Muscle of leg (tissue), 3 donors: ENCODE measurements at regions not wholly inside any gene's neighbourhood (a gene's known extent, or its start where the extent isn't known, plus 50 kb on each side); places are given as distances from the start of the nearest gene placed in this dataset.
A peak's percentile ranks its signal among the peaks of the same experiment; 100 is the strongest.

Experiments
- DNase-seq: peaks from one replicate; pipeline ENCODE4 v3.0.0; 2013
- H3K27ac ChIP-seq: one replicate; pipeline ENCODE4 v1.5.1; 2013; ENCODE audit warnings: mild to moderate bottlenecking, low read length, control low read depth
- H3K27me3 ChIP-seq: one replicate; pipeline ENCODE4 v1.6.1; 2013; ENCODE audit warnings: low read length; ENCODE audit not compliant: control insufficient read depth, insufficient read depth
- H3K36me3 ChIP-seq: one replicate; pipeline ENCODE4 v1.6.1; 2013; ENCODE audit warnings: low read length; ENCODE audit not compliant: control insufficient read depth, insufficient read depth
- H3K4me1 ChIP-seq: one replicate; pipeline ENCODE4 v1.6.1; 2013; ENCODE audit warnings: low read length; ENCODE audit not compliant: control insufficient read depth, insufficient read depth
- H3K4me3 ChIP-seq: one replicate; pipeline ENCODE4 v1.5.1; 2013; ENCODE audit warnings: low read length, control low read depth
- H3K9me3 ChIP-seq: replicated peaks from 2 replicates; pipeline ENCODE4 v1.6.1; 2013; ENCODE audit warnings: low read depth, low read length; ENCODE audit not compliant: control insufficient read depth
- WGBS: methylation state at CpG from one replicate; pipeline ENCODE4 v1.1.5; 2013; ENCODE audit warnings: missing lambda C conversion rate; ENCODE audit not compliant: insufficient coverage; 5-methylcytosine and 5-hydroxymethylcytosine counted together

GRCh38 chr9:85248514-85249312 lies 493.0 kb downstream of the AGTPBP1 start:
- Histone ChIP-seq H3K9me3 (no peaks in the 10 kb centered on the region), H3K4me1 (no peaks in the 10 kb centered on the region), H3K27me3 (no peaks in the 10 kb centered on the region), H3K4me3 (no peak overlapping the region), H3K27ac (no peak overlapping the region), H3K36me3 (no peaks in the 10 kb centered on the region)
- DNase-seq, result peak; percentile 59
- no CpG with 5 or more reads among the region's 2 CpGs for WGBS

- Histone ChIP-seq H3K27ac (no peak overlapping the region), H3K4me3 (no peak overlapping the region), H3K9me3 (no peaks in the 10 kb centered on the region), H3K4me1 (no peaks in the 10 kb centered on the region), H3K36me3 (no peaks in the 10 kb centered on the region), H3K27me3 (no peaks in the 10 kb centered on the region)
- 74% methylated on average over 6 of the region's 7 CpGs for WGBS
- no peak for DNase-seq
Measured at GRCh38 chr9:85246541-85246940, 495.2 kb downstream of the AGTPBP1 start.

- Histone ChIP-seq H3K27ac (no peak overlapping the region), H3K9me3 (peaks cover 2% of the 10 kb centered on the region), H3K4me3 (no peak overlapping the region), H3K27me3 (no peaks in the 10 kb centered on the region), H3K36me3 (no peaks in the 10 kb centered on the region), H3K4me1 (no peaks in the 10 kb centered on the region)
- WGBS, result no CpG with 5 or more reads among the region's 5 CpGs
- DNase-seq, result no peak
Measured at GRCh38 chr9:85244856-85245255, 496.9 kb downstream of the AGTPBP1 start.

GRCh38 chr9:85243977-85244376 lies 497.8 kb downstream of the AGTPBP1 start:
- no peak for DNase-seq
- no peak overlapping the region for H3K4me3 ChIP-seq
- WGBS, result 86% methylated on average over 2 of the region's 3 CpGs
- H3K4me1 ChIP-seq, result no peaks in the 10 kb centered on the region
- H3K27me3 ChIP-seq, result no peaks in the 10 kb centered on the region
- no peaks in the 10 kb centered on the region for H3K36me3 ChIP-seq
- H3K9me3 ChIP-seq, result peaks cover 2% of the 10 kb centered on the region
- H3K27ac ChIP-seq, result no peak overlapping the region

- no peak overlapping the region for H3K4me3 ChIP-seq
- H3K36me3 ChIP-seq, result no peaks in the 10 kb centered on the region
- 43% methylated on average over 1 of the region's 1 CpG for WGBS
Measured at GRCh38 chr9:85237478-85237877, 504.3 kb downstream of the AGTPBP1 start.

GRCh38 chr9:85230081-85230480 lies 511.7 kb downstream of the AGTPBP1 start:
- peaks cover 4% of the 10 kb centered on the region for H3K4me1 ChIP-seq
- H3K27me3 ChIP-seq, result no peaks in the 10 kb centered on the region
- no peaks in the 10 kb centered on the region for H3K9me3 ChIP-seq
- no peak overlapping the region for H3K4me3 ChIP-seq
- DNase-seq, result no peak
- no peaks in the 10 kb centered on the region for H3K36me3 ChIP-seq
- H3K27ac ChIP-seq, result no peak overlapping the region
- WGBS, result 87% methylated on average over 3 of the region's 4 CpGs

More at GRCh38 chr9:85237478-85237877, 504.3 kb downstream of the AGTPBP1 start:
- H3K4me1 ChIP-seq, result no peaks in the 10 kb centered on the region
- no peak for DNase-seq
- no peaks in the 10 kb centered on the region for H3K27me3 ChIP-seq
- H3K27ac ChIP-seq, result no peak overlapping the region
- peaks cover 2% of the 10 kb centered on the region for H3K9me3 ChIP-seq

- WGBS, result 56% methylated on average over 3 of the region's 9 CpGs
Measured at GRCh38 chr9:85228111-85228855, 513.5 kb downstream of the AGTPBP1 start.

GRCh38 chr9:85225180-85225579 lies 516.6 kb downstream of the AGTPBP1 start:
- H3K36me3 ChIP-seq, result no peaks in the 10 kb centered on the region
- H3K27ac ChIP-seq, result no peak overlapping the region
- peaks cover 4% of the 10 kb centered on the region for H3K4me1 ChIP-seq
- no CpG with 5 or more reads among the region's 2 CpGs for WGBS
- no peaks in the 10 kb centered on the region for H3K9me3 ChIP-seq
- H3K4me3 ChIP-seq, result no peak overlapping the region
- no peaks in the 10 kb centered on the region for H3K27me3 ChIP-seq
- no peak for DNase-seq

More at GRCh38 chr9:85228111-85228855, 513.5 kb downstream of the AGTPBP1 start:
- DNase-seq, result peak; percentile 72
- Histone ChIP-seq H3K36me3 (no peaks in the 10 kb centered on the region), H3K4me3 (no peak overlapping the region), H3K4me1 (peaks cover 4% of the 10 kb centered on the region), H3K27ac (peak overlapping the region; percentile 40), H3K27me3 (no peaks in the 10 kb centered on the region), H3K9me3 (no peaks in the 10 kb centered on the region)

GRCh38 chr9:85224729-85225128 lies 517.0 kb downstream of the AGTPBP1 start:
- whole genome bisulfite sequencing, result 71% methylated on average over 1 of the region's 4 CpGs
- peaks cover 4% of the 10 kb centered on the region for H3K4me1 ChIP-seq
- H3K9me3 ChIP-seq, result no peaks in the 10 kb centered on the region
- no peaks in the 10 kb centered on the region for H3K27me3 ChIP-seq
- H3K4me3 ChIP-seq, result no peak overlapping the region
- H3K27ac ChIP-seq, result no peak overlapping the region
- H3K36me3 ChIP-seq, result no peaks in the 10 kb centered on the region
- DNase-seq, result no peak

- no peaks in the 10 kb centered on the region for H3K36me3 ChIP-seq
- H3K27me3 ChIP-seq, result no peaks in the 10 kb centered on the region
- H3K4me1 ChIP-seq, result peaks cover 4% of the 10 kb centered on the region
- WGBS, result 90% methylated on average over 1 of the region's 2 CpGs
- DNase-seq, result no peak
- H3K9me3 ChIP-seq, result no peaks in the 10 kb centered on the region
- peak overlapping the region; percentile 13 for H3K27ac ChIP-seq
- H3K4me3 ChIP-seq, result no peak overlapping the region
Measured at GRCh38 chr9:85224301-85224700, 517.5 kb downstream of the AGTPBP1 start.
